ENCODE measurements at regions not wholly inside any gene's neighbourhood (a gene's known extent, or its start where the extent isn't known, plus 50 kb on each side); places are given as distances from the start of the nearest gene placed in this dataset.
A peak's percentile ranks its signal among the peaks of the same experiment; 100 is the strongest.

- H3K4me3 ChIP-seq, result no peak overlapping the region
- no peaks in the 10 kb centered on the region for H3K27me3 ChIP-seq
- TF ChIP-seq CTCF (IDR thresholded peaks at IDR 0.05), result peak; percentile 25 to 60 (median 31)
- no peaks in the 10 kb centered on the region for H3K4me1 ChIP-seq
- H3K27ac ChIP-seq, result no peak overlapping the region
- no peak for DNase-seq (ENCODE audit: low spot score in 2 of 2)
- H3K36me3 ChIP-seq, result no peaks in the 10 kb centered on the region
- intact Hi-C loops (cut with DNase I), result no loop called here
- H3K9me3 ChIP-seq, result no peaks in the 10 kb centered on the region
Measured at GRCh38 chr2:57497489-57498096, 549.0 kb upstream of the VRK2 start.

GRCh38 chr2:57504787-57505186, 541.8 kb upstream of the VRK2 start:
- no peaks in the 10 kb centered on the region for H3K4me1 ChIP-seq
- no peak overlapping the region for H3K27ac ChIP-seq
- H3K9me3 ChIP-seq, result no peaks in the 10 kb centered on the region
- H3K27me3 ChIP-seq, result no peaks in the 10 kb centered on the region
- intact Hi-C loops (cut with DNase I), result no loop called here
- H3K4me3 ChIP-seq, result no peak overlapping the region
- H3K36me3 ChIP-seq, result no peaks in the 10 kb centered on the region
- TF ChIP-seq CTCF (IDR thresholded peaks at IDR 0.05), result no peak
- no peak for DNase-seq (ENCODE audit: low spot score in 2 of 2)

- TF ChIP-seq CTCF (IDR thresholded peaks at IDR 0.05), result no peak
- Histone ChIP-seq H3K27me3 (no peaks in the 10 kb centered on the region), H3K4me1 (no peaks in the 10 kb centered on the region), H3K27ac (no peak overlapping the region), H3K36me3 (no peaks in the 10 kb centered on the region), H3K4me3 (no peak overlapping the region), H3K9me3 (no peaks in the 10 kb centered on the region)
- intact Hi-C loops (cut with DNase I), result no loop called here
- DNase-seq (ENCODE audit: low spot score in 2 of 2), result no peak
Measured at GRCh38 chr2:57509189-57509588, 537.4 kb upstream of the VRK2 start.

GRCh38 chr2:57510704-57511103, 535.9 kb upstream of the VRK2 start:
- Histone ChIP-seq H3K4me3 (no peak overlapping the region), H3K9me3 (no peaks in the 10 kb centered on the region), H3K4me1 (no peaks in the 10 kb centered on the region), H3K27me3 (no peaks in the 10 kb centered on the region), H3K36me3 (no peaks in the 10 kb centered on the region), H3K27ac (no peak overlapping the region)
- intact Hi-C loops (cut with DNase I), result no loop called here
- DNase-seq (ENCODE audit: low spot score in 2 of 2), result no peak
- TF ChIP-seq CTCF (IDR thresholded peaks at IDR 0.05), result no peak

GRCh38 chr2:57515366-57515765, 531.2 kb upstream of the VRK2 start:
- Histone ChIP-seq H3K36me3 (no peaks in the 10 kb centered on the region), H3K4me3 (no peak overlapping the region), H3K27me3 (no peaks in the 10 kb centered on the region), H3K4me1 (no peaks in the 10 kb centered on the region), H3K27ac (no peak overlapping the region), H3K9me3 (no peaks in the 10 kb centered on the region)
- no peak for TF ChIP-seq CTCF (IDR thresholded peaks at IDR 0.05)
- no peak for DNase-seq (ENCODE audit: low spot score in 2 of 2)
- intact Hi-C loops (cut with DNase I), result loop anchor here (5.0 kb wide), 1 partner anchor 1328 kb away; no protein-coding TSS in a partner anchor
